Activated CD4-positive, alpha-beta T cell treated with anti-CD3 and anti-CD28 coated beads, Interleukin-2, amount 50 U/mL, for 4 hours (primary cell): ENCODE measurements at regions not wholly inside any gene's neighbourhood (a gene's known extent, or its start where the extent isn't known, plus 50 kb on each side); places are given as distances from the start of the nearest gene placed in this dataset.
"Not testable (repeated sequence)": the region's sequence is repeated elsewhere in the genome, so short reads cannot be mapped to it uniquely, and the experiment has no call there.

Experiments
- DNase-seq, 2 experiments: peaks; one replicate each; pipeline ENCODE4 v3.0.0-alpha.2; 2020

DNA sequence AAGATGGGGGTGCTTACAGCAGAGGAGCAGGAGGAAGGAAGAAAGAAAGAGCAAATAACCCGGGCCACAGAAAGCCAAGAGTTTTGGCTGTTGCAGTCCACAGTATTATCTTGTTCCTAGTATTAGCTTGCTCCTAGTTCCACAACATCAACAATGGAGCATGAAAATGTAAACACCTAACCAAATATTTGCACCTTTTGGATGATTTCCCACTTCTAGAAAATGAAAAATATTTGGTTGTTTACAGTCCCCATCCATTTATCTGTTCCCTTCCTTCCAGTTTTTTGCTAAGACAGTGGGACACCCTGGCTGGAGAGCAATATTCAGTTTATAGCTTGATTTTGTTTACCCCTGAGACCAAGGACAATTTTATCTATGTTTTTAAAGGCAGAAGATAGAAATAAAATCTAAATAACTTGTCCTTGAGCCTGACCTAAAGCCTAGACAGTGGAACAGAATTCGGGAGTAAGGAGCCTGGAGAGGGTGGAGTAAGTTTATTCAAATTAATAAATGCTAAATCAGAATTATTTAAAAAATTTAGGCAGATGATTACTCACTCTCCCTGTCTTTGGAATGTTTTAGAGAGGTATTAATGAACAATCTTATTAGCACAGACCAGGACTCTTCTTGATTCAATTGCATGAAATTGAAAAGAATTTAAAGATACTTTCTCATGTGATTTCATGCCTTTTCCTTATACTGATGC, 51.6 kb downstream of the RESF1 start:
- DNase-seq, result no peak

DNA sequence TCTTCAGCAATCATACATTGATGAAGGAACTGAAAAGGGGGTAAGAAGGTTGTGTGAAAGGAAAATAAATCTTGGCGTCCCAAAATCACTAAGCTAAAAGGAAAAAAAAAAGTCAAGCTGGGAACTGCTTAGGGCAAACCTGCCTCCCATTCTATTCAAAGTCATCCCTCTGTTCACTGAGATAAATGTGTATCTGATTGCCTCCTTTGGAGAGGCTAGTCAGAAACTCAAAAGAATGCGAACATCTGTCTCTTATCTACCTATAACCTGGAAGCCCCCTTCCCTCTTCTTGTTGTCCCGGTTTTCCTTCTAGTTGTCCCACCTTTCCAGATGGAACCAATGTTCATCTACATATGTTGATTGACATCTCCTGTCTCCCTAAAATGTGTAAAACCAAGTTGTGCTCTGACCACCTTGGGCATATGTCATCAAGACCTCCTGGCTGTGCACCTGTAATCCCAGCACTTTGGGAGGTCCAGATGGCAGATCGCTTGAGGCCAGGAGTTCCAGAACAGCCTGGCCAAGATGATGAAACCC, 53.1 kb downstream of the RESF1 start:
- no peak for DNase-seq

DNA sequence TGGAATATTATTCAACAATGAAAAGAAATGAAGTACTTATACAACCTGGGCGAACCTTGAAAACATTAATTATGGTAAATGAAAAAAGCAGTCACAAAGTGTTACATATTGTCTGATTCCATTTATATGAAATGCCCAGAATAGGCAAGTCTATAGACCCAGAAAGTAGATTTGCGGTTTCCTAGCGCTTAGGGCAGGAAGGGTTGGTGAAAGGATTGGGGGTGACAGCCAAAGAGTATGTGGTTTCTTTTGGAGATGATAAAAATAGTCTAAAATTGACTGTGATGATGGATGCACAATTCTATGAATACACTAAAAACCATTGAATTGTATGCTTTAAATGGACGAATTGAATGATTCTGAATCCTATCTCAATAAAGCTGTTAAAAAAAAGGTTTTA, 55.8 kb downstream of the RESF1 start:
- DNase-seq, result no peak

DNA sequence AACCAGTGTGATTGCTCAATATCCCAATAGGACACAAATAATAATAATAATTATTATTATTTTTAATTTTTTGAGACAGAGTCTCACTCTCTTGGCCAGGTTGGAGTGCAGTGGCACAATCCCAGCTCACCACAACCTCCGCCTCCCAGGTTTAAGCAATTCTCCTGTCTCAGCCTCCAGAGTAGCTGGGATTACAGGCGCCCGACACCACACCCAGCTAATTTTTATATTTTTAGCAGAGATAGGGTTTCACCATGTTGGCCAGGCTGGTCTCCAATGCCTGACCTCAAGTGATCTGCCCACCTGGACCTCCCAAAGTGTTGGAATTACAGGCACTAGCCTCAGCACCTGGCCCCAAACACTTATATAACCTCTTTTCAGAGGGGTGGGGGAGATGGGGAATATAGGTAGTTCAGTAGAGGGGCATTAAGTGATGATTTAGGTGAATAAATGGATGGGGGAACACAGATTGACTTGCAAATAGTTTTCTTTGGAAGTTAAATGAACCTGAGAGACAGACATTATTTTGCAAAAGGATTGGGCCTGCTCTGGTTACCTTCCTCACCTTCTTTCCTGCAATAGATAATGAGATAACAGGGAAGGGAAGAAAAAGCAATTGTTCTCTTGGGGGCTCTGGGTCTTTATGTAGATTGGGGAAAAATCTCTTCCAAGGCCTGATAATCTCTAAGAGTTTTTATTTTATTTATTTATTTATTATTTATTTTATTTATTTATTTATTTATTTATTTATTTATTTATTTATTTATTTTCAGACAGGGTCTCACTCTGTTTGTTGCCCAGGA, 57.7 kb downstream of the RESF1 start:
- DNase-seq, result no peak

DNA sequence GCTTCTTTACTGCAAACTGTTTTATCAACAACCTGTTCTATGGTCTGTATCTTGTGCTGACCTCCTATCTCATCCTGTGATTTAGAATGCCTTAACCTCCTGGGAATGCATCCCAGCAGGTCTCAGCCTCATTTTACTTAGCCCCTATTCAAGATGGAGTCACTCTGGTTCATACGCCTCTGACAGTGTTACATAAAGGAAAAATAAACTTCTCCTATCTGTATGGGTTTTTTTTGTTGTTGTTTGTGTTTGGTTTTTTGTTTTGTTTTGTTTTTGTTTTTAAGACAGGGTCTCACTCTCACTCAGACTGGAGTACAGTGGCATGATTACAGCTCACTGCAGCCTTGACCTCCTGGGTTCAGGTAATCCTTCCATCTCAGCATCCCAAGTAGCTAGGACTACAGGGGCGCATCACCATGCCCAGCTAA, 62.1 kb downstream of the RESF1 start:
- no peak for DNase-seq

DNA sequence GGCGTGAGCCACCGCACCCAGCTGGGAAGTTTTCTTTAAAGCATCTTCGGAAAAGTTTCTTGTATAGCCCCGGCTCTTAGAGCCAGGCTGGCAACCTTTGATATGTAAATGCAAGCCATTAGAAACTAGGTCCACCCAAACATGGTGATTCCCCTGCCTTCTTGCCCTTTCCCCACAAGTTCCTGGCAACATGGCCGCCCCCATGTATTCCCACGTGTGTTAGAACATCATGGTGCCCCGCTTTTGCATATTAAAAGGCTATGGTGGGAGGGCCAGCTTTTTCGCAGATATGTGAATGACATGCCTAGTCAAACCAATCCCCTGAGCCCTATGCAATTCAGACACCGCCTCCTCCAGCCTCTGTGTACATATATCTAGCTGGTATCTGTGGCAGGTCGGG, 63.2 kb downstream of the RESF1 start:
- DNase-seq, result not testable (repeated sequence)

DNA sequence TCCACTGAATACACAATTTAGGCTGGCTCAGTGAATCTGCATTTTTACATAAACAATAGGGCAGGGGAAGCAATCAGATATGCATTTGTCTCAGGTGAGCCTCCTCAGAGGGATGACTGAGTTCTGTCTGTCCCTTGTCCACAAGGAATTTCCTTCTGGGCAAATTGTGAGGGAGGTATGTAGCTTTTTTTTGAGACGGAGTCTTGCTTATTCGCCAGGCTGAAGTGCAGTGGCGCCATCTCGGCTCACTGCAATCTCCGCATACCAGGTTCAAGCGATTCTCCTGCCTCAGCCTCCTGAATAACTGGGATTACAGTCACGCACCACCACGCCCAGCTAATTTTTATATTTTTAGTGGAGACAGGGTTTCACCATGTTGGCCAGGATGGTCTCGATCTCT, 64.6 kb downstream of the RESF1 start:
- not testable (repeated sequence) for DNase-seq

DNA sequence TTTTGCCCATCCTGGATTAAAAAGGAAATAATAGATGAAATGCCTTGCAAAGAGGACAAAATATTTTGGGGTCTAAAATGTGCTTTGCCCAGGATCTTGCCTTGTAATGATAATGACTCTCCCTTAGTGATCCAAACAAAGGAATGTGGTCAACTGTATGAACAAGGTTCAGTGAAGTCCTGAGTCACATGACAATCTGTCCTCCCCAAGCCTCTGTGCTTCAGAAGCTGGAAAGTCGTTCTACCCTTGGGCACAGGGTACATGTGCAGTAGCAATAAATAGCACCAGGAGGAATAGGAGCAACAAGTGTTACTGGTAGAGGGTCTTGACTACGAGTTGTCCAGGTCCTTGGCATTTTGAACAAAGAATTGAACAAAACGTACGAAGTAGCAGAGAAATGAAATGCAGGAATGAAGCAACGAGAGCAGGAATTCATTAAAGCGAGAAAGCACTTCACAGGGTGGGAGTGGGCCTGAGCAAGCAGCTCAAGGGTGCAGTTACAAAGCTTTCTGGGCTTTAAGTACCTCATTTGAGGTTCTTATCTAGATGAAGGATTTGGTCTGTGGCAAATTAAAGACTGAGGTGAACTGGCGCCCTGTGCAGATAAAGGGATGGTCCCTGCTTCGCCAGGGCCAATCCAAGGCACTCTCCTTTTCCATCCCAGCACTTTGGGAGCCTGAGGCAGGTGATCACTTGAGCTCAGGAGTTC, 65.8 kb downstream of the RESF1 start:
- DNase-seq, result no peak

DNA sequence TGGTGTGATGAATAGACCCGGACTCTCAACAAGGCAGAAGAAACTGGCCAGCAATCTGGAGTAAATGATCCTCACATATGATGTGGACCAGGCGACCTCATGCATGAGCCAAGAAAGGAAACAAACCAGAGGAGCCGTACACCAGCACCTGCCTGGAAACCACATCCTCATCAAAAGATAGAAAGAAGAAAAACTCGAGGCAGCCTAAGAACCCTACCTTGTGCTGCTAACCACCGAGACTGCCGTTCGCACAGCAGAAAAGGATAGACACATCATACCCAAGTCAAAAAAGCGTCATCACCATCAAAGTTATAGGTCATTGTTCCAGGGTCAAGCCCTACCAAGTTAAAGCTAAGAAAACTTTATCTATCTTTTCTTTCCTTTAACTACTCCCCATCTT, 66.7 kb downstream of the RESF1 start:
- peak; percentile 3 to 8 for DNase-seq

DNA sequence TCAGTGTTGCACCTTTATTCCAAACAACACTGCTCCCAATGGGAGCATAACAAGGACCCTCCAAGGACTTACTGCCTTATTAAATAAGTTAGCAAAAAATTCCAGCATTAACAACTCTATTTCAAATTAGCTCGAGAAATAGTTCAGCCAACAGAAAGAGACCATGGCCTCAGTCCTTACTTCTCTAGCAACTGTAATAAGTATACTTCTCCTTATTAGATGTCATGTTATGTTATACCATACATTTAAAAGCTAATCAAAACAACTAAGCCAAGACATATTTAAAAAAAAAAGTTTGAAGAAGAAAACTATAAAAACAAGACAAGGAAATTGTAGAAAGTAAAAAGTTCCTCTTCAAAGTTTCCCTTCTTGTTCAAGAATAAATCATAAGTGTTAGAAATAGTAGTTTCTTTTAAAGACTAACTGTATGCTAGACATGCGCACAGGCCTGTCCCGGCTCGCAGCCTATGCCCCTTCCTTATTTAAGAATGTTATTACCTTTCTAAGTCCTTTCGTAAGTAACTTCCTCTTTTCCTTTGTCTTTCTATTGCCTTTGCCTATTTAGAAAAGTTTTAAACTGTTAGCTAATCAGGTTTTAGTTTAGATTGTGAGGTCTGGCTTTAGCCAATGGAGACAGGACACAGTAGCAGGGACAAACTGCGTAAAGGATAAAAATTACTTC, 68.6 kb downstream of the RESF1 start:
- DNase-seq, result no peak

DNA sequence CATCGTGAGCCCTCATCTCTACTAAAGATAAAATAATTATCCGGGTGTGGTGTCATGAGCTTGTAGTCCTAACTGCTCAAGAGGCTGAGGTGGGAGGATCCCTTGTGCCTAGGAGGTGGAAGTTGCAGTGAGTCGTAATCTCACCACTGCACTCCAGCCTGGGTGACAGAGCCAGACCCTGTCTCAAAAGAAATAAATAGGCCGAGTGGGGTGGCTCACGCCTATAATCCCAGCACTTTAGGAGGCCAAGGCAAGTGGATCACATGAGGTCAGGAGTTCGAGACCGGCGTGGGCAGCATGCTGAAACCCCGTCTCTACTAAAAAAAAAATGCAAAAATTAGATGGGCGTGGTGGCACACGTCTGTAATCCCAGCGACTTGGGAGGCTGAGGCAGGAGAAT, 70.9 kb downstream of the RESF1 start:
- DNase-seq, result no peak

DNA sequence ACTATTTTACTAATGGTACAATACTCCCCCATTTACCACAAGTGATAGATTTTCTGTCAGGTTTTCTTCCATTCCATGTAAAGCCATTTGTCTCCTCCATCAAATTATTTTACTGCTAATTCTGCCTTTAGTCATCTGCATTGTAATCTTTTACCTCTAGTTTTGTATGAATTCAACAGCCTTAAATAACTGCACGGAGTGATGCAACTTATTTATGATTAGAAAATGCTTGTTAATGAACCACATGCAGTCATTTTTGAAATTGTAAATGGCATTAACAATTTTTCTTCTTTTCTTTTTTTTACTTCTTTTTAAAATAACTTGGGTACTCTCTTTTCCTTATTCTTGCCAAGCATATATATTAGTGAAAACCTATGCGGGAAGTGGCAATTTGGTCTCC, 71.5 kb downstream of the RESF1 start:
- DNase-seq, result no peak

DNA sequence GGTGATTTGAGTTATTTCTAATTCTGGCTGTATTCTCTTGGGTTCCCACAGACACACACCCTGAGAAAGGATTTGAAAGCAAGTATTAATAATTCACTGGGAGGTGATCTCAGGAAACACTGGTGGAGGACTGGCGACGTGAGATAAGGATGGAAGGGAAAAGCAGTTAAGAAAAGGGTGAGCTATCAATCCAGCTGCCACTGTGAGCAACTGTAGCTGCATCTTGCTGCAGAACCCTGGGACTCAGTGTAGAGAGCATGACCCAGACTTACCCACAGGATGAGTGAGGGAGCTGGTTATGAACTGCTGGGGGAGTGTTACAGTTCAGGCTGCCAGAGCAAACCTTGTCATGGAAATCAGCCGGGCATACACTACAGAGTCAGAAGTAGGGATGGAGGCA, 71.9 kb downstream of the RESF1 start:
- no peak for DNase-seq

DNA sequence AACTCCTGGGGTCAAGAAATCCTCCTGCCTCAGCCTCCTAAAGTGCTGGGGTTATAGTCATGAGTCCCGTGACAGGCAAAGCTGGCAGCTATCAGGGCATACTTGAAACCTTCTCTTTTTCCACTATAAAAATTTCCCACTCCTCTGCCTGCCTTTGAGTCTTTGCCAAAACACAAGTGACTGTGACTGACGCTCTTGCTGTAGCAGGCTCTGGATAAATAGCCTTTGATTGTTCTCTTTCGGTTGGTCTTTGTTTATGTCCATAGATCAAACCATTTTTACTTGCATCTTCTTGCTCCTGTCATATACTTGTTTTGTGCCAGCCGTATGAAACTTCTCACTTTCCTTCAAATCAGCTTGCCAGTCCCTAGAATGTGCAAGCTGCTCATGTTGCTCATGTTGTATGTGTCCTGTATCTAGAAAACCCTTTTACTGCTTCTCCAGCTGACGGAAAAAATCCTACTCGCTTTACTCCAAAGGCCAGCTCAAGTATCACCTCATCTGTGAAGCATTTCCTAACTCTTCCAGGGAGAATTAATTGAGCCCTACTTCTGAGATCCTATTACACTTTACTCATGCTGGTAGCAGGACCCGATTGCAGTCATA, 73.1 kb downstream of the RESF1 start:
- no peak for DNase-seq

DNA sequence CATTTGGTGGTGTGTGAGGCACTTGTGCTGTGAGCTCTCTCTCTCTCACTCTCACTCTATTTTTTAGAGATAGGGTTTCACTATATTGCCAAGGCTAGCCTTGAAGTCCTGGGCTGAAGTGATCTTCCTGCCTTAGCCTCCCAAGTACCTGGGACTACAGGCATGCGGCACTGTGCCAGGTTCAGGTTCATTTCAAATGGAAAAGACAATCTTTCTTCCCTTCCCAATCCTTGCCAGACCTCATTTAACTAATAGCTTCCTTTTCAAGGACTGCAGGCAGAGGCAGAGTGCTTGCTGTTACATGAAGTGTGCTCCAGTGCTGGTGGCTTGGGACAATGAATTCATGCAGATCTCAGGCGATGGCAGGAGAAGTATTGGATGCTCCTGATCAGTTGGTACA, 73.2 kb upstream of the BICD1 start:
- DNase-seq, result no peak

DNA sequence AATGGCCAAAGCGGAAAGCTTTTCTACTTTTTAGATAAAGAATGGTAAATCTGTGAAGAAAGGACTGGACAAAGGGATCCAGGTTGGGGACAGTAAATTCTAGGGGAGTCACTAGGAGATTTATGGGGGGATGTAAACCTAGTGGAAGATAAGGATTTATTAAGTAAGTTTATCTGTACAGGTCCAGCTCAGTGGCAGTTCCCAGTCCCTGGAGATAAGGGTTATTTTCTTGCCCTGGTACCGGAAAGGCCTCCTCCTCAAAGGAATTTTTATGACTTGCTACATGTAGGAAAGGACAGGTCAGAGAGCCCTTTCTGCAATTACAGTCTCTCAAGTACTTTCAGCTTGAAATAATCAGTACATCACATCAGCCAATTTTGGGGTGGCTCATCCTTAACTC, 72.6 kb upstream of the BICD1 start:
- no peak for DNase-seq

DNA sequence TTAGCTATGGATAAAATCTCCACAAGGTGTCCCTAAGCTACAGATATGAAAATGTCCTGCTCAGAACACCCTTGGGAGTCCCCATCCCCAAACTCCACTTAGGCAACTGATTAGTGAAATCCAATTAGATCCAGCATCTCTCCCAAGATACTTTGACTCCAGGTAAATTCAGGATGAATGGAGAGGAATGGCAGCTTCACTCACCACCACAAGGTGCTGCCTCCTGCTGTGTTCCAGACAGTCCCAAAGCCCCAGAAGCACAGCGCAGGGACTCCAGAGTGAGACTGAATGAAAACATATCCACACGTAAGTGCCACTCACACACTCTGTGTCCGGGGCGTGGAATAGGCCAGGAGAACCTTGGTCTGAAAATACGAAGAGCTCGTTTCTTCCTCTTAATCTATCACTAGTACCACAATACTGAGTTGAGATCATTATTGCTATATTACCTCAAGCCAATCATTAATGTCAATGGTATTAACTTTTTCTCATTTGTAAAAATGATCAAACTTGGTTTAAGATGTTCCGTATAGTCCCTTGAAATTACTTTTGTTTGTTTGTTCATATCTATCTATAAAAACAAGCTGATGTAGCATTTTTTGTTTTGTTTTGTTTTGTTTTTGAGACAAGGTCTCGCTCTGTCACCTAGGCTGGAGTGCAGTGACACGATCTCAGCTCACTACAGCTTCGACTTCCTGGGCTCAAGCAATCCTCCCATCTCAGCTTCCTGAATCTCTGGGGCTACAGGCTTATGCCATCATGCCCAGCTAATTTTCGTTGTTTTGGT, 70.0 kb upstream of the BICD1 start:
- no peak for DNase-seq

DNA sequence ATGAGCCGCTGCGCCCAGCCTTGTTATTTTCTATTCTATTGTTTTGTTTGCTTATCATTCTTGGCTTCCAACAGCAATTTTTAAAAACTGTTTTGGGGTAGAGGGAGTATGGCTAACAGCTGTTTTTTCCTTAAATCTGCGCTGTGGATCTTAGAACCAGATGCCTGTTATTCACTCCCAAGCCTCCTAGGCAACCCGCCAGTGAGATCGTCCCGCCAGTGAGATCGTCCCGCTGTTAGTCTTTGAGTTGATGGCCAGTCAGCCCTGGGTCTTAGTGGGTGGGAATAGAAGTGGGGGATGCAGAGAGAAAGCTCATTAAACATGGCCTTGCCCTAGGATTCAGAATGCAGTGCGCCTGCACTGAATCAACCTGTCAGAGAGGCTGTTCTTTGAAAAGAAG, 67.3 kb upstream of the BICD1 start:
- DNase-seq, result no peak

DNA sequence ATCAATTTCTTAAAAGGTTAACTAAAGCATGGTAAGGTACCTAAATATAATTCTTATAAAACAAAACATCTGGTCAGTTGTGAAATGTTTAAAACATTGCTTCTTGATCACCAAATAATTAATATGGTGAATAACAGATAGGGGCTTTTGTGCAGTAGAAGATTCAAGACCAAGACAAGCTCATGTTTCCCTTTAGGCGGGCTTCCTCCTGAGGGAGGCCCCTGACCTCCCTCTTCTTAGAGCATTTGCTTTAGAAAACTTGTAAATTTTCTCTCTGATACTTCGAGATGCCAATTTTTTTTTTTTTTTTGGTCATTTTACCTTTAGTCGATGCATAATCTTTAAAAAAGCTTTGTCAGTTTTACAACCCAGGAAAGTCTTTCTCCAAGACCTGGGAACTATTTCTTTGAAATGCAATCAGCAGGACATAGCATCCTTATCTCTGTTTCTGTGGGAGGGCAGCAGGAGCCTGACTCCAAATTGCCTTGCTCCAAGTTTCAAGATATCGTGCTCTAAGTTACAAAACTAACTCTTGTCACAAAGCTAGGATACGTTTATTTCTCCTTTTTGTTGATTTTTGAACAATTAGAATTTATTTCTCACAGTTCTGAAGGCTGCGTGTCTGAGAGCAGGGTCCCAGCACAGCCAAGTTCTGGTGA, 66.6 kb upstream of the BICD1 start:
- no peak for DNase-seq

DNA sequence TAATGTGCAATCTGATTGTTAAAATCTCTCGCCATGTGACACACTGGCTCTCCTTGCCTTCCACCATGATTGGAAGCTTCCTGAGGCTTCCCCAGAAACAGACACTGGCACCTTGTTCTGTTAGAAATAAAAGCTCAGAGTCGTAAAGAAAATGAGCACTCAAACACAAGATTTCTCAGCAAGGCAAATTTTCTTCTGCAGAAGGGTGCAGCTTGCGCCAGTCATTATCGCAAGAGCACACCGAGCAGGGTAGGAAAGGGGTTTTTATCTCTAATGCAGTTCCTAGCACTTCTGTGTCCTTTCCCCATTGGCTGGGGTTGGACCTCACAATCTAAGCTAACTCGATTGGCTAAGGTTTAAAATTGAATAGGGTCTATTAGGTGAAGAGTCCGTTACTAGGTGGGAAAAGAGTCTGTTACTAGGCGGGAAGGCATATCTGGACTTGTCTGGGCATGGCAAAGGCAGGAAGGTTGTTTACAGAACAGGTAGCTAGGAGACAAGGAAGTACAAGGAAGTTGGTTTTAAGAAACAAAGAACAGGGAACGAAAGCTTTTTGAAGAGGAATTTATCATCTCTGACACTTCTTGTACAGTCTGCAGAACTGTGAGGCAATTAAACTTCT, 62.6 kb upstream of the BICD1 start:
- DNase-seq, result no peak
